ENCODE measurements at regions not wholly inside any gene's neighbourhood (a gene's known extent, or its start where the extent isn't known, plus 50 kb on each side); places are given as distances from the start of the nearest gene placed in this dataset.

DNA sequence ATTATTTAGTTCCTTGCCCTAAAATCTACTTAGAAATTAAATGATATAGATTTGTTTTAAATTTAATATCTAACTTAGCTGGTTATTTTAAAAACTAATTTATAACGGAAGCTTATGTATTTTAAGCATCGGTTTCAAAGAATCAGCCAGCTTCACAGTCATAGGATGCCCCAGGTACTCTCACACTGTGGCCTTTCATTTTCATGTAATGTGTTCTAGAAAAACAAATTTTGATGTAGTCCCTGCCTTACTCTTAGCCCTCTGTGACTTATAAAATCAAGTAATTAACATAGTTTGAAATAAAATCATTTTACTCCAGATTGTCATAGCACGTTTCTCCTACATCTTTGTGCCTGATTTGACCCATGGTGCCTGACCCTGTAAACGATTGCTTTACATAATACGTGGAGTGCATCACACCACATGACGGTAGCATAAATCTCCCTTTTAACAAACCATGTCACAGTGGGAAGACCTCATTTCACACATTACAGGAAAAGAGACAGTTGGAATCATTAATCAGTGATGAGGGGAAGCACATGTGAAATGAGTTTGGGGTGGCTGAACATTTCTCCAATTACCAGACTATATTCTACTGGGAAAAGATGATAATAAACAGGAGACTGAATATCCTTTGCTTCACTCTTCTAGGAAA, 731.5 kb upstream of the CDH9 start:
- TF ChIP-seq, protein P1, sequence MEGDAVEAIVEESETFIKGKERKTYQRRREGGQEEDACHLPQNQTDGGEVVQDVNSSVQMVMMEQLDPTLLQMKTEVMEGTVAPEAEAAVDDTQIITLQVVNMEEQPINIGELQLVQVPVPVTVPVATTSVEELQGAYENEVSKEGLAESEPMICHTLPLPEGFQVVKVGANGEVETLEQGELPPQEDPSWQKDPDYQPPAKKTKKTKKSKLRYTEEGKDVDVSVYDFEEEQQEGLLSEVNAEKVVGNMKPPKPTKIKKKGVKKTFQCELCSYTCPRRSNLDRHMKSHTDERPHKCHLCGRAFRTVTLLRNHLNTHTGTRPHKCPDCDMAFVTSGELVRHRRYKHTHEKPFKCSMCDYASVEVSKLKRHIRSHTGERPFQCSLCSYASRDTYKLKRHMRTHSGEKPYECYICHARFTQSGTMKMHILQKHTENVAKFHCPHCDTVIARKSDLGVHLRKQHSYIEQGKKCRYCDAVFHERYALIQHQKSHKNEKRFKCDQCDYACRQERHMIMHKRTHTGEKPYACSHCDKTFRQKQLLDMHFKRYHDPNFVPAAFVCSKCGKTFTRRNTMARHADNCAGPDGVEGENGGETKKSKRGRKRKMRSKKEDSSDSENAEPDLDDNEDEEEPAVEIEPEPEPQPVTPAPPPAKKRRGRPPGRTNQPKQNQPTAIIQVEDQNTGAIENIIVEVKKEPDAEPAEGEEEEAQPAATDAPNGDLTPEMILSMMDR (IDR thresholded peaks at IDR 0.05), result no peak
- TF ChIP-seq ZFX (IDR thresholded peaks at IDR 0.05; ENCODE audit: borderline replicate concordance), result no peak
